Smooth muscle cell of the brain vasculature (primary cell): ENCODE measurements at regions not wholly inside any gene's neighbourhood (a gene's known extent, or its start where the extent isn't known, plus 50 kb on each side); places are given as distances from the start of the nearest gene placed in this dataset.
"Not testable (repeated sequence)": the region's sequence is repeated elsewhere in the genome, so short reads cannot be mapped to it uniquely, and the experiment has no call there.

Experiments
- DNase-seq: peaks from one replicate; pipeline ENCODE4 v3.0.0-alpha.2; 2012; ENCODE audit warnings: low read depth, low spot score

DNA sequence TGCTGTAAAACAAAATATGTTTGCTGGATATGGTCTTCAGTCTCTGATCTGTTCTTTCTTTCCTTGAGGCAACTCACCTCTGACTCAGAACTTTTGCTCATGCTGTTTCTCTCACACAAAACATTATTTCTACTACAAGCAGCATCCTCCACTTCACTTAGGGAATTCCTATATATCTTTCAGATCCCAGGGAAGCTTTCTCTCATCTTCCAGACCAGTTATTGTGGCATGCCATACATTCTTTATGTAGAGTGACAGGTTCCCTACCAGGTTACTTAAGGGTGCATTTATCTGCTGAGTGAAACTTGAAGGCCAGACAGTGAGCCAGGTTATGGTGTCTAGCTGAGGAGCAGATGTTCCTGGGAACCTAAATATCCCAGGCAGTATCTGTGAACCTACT is 1226.0 kb downstream of the CDH8 start:
- no peak for DNase-seq

DNA sequence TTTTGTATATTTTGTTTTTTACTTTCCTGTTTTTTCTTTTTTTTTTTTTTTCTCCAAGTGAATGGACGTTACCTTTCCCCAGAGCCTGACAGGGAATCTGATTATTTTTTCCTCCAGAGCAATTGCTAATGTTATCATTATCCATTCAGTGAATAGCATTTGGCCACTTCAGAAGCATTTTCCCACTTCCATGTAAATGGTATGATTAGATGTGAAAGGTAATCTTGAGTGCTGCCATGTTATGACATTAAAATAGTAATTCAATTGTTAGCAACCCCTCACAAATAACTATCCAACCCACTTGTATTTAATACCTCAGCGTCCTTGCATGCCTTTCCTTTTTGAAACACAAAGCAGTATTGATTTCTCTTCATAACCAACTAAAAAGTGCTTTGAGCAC is 1243.8 kb downstream of the CDH8 start:
- no peak for DNase-seq

DNA sequence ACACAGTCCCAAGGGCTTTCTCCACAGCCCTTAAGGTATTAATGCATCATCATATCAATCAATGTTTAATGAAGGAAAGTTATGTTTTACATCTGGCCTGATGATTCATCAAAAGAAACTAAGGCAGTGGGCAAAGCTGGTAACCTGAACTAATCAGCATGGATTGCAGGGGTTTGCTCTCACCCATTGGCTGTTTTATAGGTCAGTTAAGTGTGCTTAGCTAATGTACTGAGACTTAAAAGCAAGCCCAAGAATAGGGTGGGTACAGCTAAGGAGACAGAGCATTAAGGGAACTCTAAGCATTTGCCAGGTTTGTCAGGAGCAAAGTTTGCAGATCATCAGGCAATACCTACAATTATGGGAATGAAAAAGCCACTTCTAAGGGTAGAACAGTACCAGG is 1247.6 kb downstream of the CDH8 start:
- DNase-seq = no peak

DNA sequence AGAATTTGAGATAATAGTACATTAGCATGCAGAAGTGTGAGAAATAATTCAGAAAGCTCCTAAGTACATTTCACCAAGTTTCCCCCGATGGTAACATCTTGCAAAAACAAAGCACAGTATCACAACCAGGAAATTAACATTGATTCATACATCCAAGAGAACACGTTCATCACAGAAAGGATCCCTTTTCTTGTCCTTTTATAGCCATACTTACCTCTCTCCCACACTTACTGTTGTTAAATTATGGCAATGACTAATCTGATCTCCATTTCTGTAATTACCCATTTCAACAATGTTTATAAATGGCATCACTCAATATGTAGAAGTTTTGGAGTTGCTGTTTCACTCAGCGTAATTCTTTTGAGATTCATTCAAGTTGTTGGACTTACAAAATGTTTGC is 1260.0 kb downstream of the CDH8 start:
- DNase-seq = no peak

GRCh38 chr16:60771138-60771537 is 1265.1 kb downstream of the CDH8 start:
- DNase-seq = no peak

DNA sequence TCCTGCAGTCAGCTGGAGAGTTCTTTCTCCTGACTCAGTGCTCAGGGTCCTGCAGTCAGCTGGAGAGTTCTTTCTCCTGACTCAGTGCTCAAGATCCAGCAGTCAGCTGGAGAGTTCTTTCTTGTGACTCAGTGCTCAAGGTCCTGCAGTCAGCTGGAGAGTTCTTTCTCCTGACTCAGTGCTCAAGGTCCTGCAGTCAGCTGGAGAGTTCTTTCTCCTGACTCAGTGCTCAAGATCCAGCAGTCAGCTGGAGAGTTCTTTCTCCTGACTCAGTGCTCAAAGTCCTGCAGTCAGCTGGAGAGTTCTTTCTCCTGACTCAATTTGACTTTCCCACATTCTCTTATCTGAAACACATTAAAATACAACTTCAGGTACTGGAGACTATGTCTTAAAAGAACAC is 1265.9 kb downstream of the CDH8 start:
- not testable (repeated sequence) for DNase-seq

DNA sequence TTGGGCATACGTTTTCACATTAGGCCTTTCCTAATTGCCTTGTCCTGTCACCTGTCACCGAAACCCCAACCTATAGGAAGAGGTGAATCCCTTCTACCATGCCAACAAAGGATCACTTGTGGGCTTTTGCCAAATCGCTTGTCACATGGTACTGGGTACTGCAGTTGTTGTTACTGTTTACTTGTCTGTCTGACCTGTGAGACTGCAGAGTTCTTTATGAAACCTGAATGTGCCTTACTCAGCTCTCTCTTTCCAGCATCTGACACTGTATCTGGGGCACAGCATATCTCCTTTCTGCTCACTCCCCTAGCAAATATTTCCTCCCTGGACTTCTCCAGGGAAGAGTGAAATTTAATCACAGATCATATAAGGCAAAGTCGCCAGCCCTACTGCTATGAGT is 1272.4 kb downstream of the CDH8 start:
- DNase-seq = no peak

- no peak for DNase-seq
Observed at GRCh38 chr16:60755907-60756306, 1280.3 kb downstream of the CDH8 start.

DNA sequence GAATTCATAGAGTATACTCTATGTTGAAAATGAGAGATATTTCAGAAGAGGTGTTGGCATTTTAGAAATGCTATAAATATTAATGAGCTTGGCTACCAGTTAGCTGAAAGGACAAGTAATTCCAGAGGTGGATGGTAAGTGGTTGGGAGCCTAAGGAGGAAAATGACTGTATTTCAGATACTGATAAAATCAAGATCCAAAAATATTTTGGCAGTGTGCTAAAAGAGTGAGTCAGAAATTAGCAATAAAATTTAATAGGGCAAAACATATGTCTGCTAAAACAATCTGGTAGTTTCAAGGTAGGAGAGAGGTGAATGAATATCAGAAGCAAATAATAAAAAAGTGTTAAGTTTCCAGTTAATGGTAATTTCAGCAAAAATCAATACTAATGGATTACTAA is 1287.9 kb downstream of the CDH8 start:
- no peak for DNase-seq

GRCh38 chr16:60744198-60744597 is 1292.0 kb downstream of the CDH8 start:
- DNase-seq = no peak

DNA sequence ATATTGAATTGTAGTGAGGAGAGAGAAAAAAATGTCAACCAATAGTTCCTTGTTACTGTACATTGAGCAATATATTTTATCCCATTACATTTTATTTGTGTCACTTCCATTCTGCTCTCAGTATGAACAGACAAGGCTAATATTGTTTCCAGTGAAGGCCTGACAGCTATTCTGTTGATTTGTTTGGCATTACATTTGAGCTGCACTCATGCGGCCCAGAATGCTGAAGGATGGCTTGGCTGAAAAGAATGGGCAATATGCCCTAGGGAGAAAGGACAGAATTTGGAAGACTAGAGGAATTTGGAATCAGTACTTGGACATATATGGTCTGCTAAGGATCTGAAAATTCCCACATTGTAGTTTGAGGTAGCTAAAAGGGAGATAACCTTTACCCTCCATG is 1294.4 kb downstream of the CDH8 start:
- no peak for DNase-seq

- no peak for DNase-seq
Observed at GRCh38 chr16:60739737-60740683, 1296.2 kb downstream of the CDH8 start.

DNA sequence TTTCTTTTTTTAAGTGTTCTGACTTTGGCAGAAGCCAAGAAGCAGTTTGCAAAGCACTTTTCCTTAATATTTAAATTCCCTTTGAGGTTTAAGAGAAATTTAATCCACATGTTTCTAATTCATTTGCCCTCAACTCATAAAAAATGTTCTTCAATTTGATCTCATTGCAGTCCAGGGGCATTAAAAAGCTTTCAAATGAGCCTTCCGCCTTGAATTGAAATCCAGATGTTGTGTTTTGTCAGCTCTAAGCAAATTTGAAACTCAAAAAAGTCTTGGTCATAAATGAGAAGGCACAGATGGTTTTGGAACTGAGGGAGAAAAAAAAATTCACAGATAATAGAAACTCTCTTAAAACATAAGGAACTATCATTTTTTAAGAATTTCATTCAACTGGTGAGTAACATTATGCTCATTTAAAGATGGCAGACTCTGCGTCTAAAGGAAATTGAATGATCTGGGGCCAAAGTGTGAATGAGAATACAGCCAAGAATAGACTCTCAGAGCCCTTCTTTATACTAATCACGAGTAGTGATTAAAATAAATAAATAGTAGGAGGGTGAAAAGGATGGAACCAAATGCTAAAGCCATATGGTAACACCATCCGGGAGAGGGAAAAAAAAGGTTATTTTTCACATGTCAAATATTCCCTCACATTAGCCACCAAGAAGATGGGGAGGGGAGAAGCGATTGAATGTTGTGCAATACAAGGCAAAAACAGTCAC is 1304.7 kb downstream of the CDH8 start:
- DNase-seq = no peak

DNA sequence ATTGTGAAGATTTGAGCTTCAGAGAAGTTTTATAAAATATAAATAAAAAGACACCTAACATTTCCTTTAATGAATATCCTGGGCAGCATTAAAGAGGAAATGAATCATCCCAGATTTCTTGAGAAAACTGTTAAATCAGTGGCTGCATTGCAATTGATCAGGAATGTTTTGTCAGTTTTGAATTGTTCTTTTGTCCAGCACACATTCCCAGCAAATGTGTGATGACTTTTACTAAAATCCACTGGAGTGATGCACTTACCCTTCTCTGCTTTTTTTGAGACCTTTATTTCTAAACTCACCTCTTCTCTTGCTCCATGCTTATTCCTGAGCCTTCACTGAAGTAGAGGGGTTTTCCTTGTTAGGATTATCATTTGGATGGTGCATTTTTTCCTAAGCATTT is 1307.2 kb downstream of the CDH8 start:
- DNase-seq = no peak

DNA sequence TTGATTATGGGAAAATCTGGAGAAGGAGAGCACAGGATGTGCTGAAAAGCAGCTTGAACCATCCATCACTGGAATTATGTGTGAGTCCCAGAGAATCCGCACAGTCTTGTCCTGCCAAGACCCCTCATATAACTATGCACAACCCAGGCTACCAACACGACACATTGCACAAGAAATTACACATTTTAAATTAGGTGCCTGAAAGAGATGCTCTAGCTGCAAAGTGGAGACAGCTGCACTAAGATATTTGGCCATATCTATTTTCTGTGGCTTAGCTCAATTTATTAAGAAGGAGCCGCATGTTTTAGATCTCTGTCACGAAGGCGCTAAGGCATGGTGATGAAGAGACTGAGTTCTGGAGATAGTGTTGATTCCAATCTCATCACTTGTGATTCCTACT is 1308.4 kb downstream of the CDH8 start:
- DNase-seq = no peak

DNA sequence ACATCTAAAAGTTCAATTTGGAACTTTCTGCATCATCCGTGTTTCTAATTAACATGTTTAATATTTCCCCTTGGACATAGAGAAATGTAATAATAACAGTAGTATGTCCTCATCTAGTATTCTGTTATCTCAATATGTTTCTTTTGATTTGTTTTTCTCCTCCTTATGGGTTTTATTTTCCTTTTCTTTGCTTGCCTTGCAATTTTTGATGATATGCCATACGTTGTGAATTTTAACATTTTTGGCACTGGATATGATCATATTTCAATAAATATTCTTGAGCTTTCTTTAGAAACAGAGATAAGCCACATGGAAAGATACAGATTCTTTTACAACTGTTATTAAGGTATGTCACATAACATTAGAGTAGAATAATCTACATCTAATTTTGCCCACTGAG is 1316.2 kb downstream of the CDH8 start:
- no peak for DNase-seq

DNA sequence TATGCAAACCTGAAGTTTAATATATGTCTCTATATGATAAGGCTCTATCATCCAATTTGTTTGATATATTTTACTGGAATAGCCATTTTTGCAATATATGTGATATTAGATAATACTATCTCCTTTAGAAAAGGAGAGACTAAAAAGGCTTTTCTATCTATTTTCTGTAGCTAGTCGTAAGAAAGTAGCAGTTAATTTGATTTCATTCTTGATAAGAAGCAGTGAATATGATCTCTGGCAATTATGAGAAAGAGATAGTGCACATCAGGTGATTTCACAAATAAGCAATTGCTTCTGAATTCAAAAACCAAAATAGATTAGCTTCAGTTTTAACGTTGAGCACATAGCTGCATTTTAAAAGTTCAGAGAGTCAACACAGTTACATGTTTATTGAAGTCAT is 1318.4 kb downstream of the CDH8 start:
- no peak for DNase-seq

- no peak for DNase-seq
Observed at GRCh38 chr16:60712144-60712543, 1324.1 kb downstream of the CDH8 start.

DNA sequence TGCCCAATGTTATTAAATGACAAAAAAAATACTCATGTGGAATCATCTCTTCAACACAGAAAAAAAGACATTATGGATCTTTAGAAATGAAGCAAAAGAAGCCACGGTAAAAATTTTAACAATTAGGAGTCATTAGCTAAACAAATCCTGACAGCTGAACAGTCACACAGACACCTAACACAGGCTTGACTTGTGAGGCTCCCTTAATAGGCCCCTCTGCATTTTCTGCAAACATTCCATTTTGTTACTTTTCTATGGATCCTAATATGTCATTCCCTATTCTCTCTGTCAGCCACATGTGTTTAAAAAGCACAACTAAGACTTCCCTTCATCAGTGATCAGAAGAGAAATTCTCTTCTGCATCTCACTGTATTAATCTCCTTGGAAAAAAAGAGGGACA is 1331.5 kb downstream of the CDH8 start:
- no peak for DNase-seq

GRCh38 chr16:60703096-60703495 is 1333.1 kb downstream of the CDH8 start:
- no peak for DNase-seq

DNA sequence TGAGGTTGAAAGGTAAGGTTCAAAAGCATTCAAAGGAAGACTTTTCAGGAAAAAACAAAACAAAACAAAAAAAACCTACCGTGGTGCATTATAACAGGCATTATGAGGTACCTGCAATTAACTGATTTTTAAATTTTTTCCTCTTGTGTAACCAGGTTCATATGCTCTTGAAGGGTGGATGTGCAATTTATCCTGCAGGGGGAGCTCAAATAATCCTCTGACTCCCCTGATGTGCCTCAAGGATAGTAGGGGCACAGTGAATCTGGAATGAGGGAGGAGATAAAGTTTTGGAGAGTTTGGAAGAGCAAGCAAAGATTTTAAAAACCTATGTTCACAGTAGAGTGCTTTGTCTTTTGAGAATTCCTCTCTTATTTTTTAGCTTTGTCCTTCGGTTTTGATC is 1349.4 kb downstream of the CDH8 start:
- DNase-seq = no peak

DNA sequence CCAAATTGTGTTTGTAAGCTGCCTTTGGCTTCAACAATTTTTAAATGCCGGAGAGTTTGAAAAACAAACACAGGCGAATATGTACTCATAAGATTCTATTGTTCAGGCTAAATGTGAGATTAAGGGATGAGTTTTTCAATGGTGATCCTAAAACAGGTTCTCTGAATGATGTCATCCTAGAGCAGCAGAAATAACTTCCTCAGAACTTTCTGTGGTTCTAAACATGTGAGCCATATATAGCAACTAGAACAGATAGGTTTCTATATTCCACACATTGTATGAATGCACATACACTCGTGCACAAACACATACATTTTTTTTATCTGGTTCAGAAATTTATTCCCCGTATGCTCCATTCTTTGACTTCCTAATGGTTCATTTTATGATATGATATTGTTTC is 1352.2 kb downstream of the CDH8 start:
- no peak for DNase-seq

- DNase-seq = no peak
Observed at GRCh38 chr16:60682219-60682618, 1354.0 kb downstream of the CDH8 start.
